Muscle of leg (tissue), 3 donors: ENCODE measurements at regions not wholly inside any gene's neighbourhood (a gene's known extent, or its start where the extent isn't known, plus 50 kb on each side); places are given as distances from the start of the nearest gene placed in this dataset.

ENCODE experiments used
- DNase-seq: peaks from one replicate; pipeline ENCODE4 v3.0.0; 2013
- H3K27ac ChIP-seq: one replicate; pipeline ENCODE4 v1.5.1; 2013; ENCODE audit warnings: mild to moderate bottlenecking, low read length, control low read depth
- H3K27me3 ChIP-seq: one replicate; pipeline ENCODE4 v1.6.1; 2013; ENCODE audit warnings: low read length; ENCODE audit not compliant: control insufficient read depth, insufficient read depth
- H3K36me3 ChIP-seq: one replicate; pipeline ENCODE4 v1.6.1; 2013; ENCODE audit warnings: low read length; ENCODE audit not compliant: control insufficient read depth, insufficient read depth
- H3K4me1 ChIP-seq: one replicate; pipeline ENCODE4 v1.6.1; 2013; ENCODE audit warnings: low read length; ENCODE audit not compliant: control insufficient read depth, insufficient read depth
- H3K4me3 ChIP-seq: one replicate; pipeline ENCODE4 v1.5.1; 2013; ENCODE audit warnings: low read length, control low read depth
- H3K9me3 ChIP-seq: replicated peaks from 2 replicates; pipeline ENCODE4 v1.6.1; 2013; ENCODE audit warnings: low read depth, low read length; ENCODE audit not compliant: control insufficient read depth
- WGBS: methylation state at CpG from one replicate; pipeline ENCODE4 v1.1.5; 2013; ENCODE audit warnings: missing lambda C conversion rate; ENCODE audit not compliant: insufficient coverage; 5-methylcytosine and 5-hydroxymethylcytosine counted together

GRCh38 chr6:85383042-85383441, 66.8 kb upstream of the NT5E start:
- Histone ChIP-seq H3K4me3 (no peak overlapping the region), H3K9me3 (no peaks in the 10 kb centered on the region), H3K27me3 (no peaks in the 10 kb centered on the region), H3K36me3 (no peaks in the 10 kb centered on the region), H3K4me1 (no peaks in the 10 kb centered on the region), H3K27ac (no peak overlapping the region)
- 83% methylated on average over 2 of the region's 6 CpGs for WGBS
- DNase-seq, result no peak

- 71% methylated on average over 1 of the region's 5 CpGs for WGBS
- Histone ChIP-seq H3K4me1 (no peaks in the 10 kb centered on the region), H3K27ac (no peak overlapping the region), H3K36me3 (no peaks in the 10 kb centered on the region), H3K27me3 (no peaks in the 10 kb centered on the region), H3K9me3 (no peaks in the 10 kb centered on the region), H3K4me3 (no peak overlapping the region)
- DNase-seq, result no peak
Observed at GRCh38 chr6:85382541-85382940, 67.3 kb upstream of the NT5E start.

GRCh38 chr6:85372915-85373270, 77.0 kb upstream of the NT5E start:
- DNase-seq, result no peak
- no peak overlapping the region for H3K27ac ChIP-seq
- H3K4me1 ChIP-seq, result no peaks in the 10 kb centered on the region
- H3K9me3 ChIP-seq, result no peaks in the 10 kb centered on the region
- H3K4me3 ChIP-seq, result no peak overlapping the region
- no CpG with 5 or more reads among the region's 2 CpGs for WGBS
- no peaks in the 10 kb centered on the region for H3K27me3 ChIP-seq
- H3K36me3 ChIP-seq, result no peaks in the 10 kb centered on the region

- DNase-seq, result peak; percentile 46
- H3K4me3 ChIP-seq, result no peak overlapping the region
- no peaks in the 10 kb centered on the region for H3K27me3 ChIP-seq
- no peak overlapping the region for H3K27ac ChIP-seq
- no peaks in the 10 kb centered on the region for H3K36me3 ChIP-seq
- no peaks in the 10 kb centered on the region for H3K9me3 ChIP-seq
- H3K4me1 ChIP-seq, result no peaks in the 10 kb centered on the region
- 66% methylated on average over 4 of the region's 9 CpGs for WGBS
Observed at GRCh38 chr6:85372188-85372914, 77.5 kb upstream of the NT5E start.

GRCh38 chr6:85368631-85369030, 81.3 kb upstream of the NT5E start:
- no peaks in the 10 kb centered on the region for H3K27me3 ChIP-seq
- no peak overlapping the region for H3K4me3 ChIP-seq
- no peaks in the 10 kb centered on the region for H3K9me3 ChIP-seq
- WGBS, result 60% methylated on average over 1 of the region's 5 CpGs
- H3K36me3 ChIP-seq, result no peaks in the 10 kb centered on the region
- no peaks in the 10 kb centered on the region for H3K4me1 ChIP-seq
- DNase-seq, result no peak
- no peak overlapping the region for H3K27ac ChIP-seq

GRCh38 chr6:85364344-85364743, 85.5 kb upstream of the NT5E start:
- Histone ChIP-seq H3K36me3 (no peaks in the 10 kb centered on the region), H3K27me3 (no peaks in the 10 kb centered on the region), H3K4me3 (no peak overlapping the region), H3K27ac (no peak overlapping the region), H3K9me3 (no peaks in the 10 kb centered on the region), H3K4me1 (no peaks in the 10 kb centered on the region)
- WGBS, result no CpG with 5 or more reads among the region's 2 CpGs
- DNase-seq, result no peak

GRCh38 chr6:85363870-85364269, 86.0 kb upstream of the NT5E start:
- H3K9me3 ChIP-seq, result no peaks in the 10 kb centered on the region
- no peak overlapping the region for H3K4me3 ChIP-seq
- H3K4me1 ChIP-seq, result no peaks in the 10 kb centered on the region
- no peak for DNase-seq
- no peaks in the 10 kb centered on the region for H3K27me3 ChIP-seq
- WGBS, result 93% methylated on average over 2 of the region's 2 CpGs
- H3K27ac ChIP-seq, result no peak overlapping the region
- no peaks in the 10 kb centered on the region for H3K36me3 ChIP-seq

GRCh38 chr6:85362652-85363310, 87.1 kb upstream of the NT5E start:
- Histone ChIP-seq H3K9me3 (no peaks in the 10 kb centered on the region), H3K4me3 (no peak overlapping the region), H3K27ac (no peak overlapping the region), H3K36me3 (no peaks in the 10 kb centered on the region), H3K27me3 (no peaks in the 10 kb centered on the region), H3K4me1 (no peaks in the 10 kb centered on the region)
- no peak for DNase-seq
- WGBS, result no CpG with 5 or more reads among the region's 2 CpGs

GRCh38 chr6:85361643-85362014, 88.3 kb upstream of the NT5E start:
- no peak overlapping the region for H3K4me3 ChIP-seq
- no peaks in the 10 kb centered on the region for H3K4me1 ChIP-seq
- DNase-seq, result no peak
- H3K36me3 ChIP-seq, result no peaks in the 10 kb centered on the region
- 94% methylated on average over 2 of the region's 2 CpGs for WGBS
- no peak overlapping the region for H3K27ac ChIP-seq
- no peaks in the 10 kb centered on the region for H3K9me3 ChIP-seq
- no peaks in the 10 kb centered on the region for H3K27me3 ChIP-seq

GRCh38 chr6:85360794-85361642, 88.9 kb upstream of the NT5E start:
- Histone ChIP-seq H3K27ac (no peak overlapping the region), H3K4me1 (no peaks in the 10 kb centered on the region), H3K9me3 (no peaks in the 10 kb centered on the region), H3K27me3 (no peaks in the 10 kb centered on the region), H3K36me3 (no peaks in the 10 kb centered on the region), H3K4me3 (no peak overlapping the region)
- DNase-seq, result peak; percentile 45
- 14% methylated on average over 1 of the region's 1 CpG for WGBS
